ENCODE measurements at regions not wholly inside any gene's neighbourhood (a gene's known extent, or its start where the extent isn't known, plus 50 kb on each side); places are given as distances from the start of the nearest gene placed in this dataset.
"Not testable (repeated sequence)": the region's sequence is repeated elsewhere in the genome, so short reads cannot be mapped to it uniquely, and the experiment has no call there.

GRCh38 chr1:83052865-83053264 lies 946.1 kb downstream of the TTLL7 start:
- intact Hi-C loops (cut with DNase I) = loop anchor here in 1 of 10 donors (2.0 kb wide), 1 partner anchor 42 kb away; no protein-coding TSS in a partner anchor
- TF ChIP-seq, protein P1, sequence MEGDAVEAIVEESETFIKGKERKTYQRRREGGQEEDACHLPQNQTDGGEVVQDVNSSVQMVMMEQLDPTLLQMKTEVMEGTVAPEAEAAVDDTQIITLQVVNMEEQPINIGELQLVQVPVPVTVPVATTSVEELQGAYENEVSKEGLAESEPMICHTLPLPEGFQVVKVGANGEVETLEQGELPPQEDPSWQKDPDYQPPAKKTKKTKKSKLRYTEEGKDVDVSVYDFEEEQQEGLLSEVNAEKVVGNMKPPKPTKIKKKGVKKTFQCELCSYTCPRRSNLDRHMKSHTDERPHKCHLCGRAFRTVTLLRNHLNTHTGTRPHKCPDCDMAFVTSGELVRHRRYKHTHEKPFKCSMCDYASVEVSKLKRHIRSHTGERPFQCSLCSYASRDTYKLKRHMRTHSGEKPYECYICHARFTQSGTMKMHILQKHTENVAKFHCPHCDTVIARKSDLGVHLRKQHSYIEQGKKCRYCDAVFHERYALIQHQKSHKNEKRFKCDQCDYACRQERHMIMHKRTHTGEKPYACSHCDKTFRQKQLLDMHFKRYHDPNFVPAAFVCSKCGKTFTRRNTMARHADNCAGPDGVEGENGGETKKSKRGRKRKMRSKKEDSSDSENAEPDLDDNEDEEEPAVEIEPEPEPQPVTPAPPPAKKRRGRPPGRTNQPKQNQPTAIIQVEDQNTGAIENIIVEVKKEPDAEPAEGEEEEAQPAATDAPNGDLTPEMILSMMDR (IDR thresholded peaks at IDR 0.05) = no peak

GRCh38 chr1:83051053-83051452 lies 947.9 kb downstream of the TTLL7 start:
- H3K27me3 ChIP-seq; DNase-seq; H3K4me3 ChIP-seq; intact Hi-C loops (cut with DNase I); H3K27ac ChIP-seq; H3K4me1 ChIP-seq; ATAC-seq; H3K36me3 ChIP-seq: not testable (repeated sequence)
- WGBS, 2 donors = 99 to 100% methylated on average over 3 of the region's 3 CpGs
- peaks cover 0 to 28% (median 0%) of the 10 kb centered on the region in 11 donors for H3K9me3 ChIP-seq

More at GRCh38 chr1:83052865-83053264, 946.1 kb downstream of the TTLL7 start:
- no peak overlapping the region for H3K27ac ChIP-seq
- H3K4me1 ChIP-seq = no peaks in the 10 kb centered on the region
- no peak for ATAC-seq
- no peaks in the 10 kb centered on the region for H3K27me3 ChIP-seq
- H3K36me3 ChIP-seq = no peaks in the 10 kb centered on the region
- H3K9me3 ChIP-seq = peaks cover 0 to 28% (median 0%) of the 10 kb centered on the region in 11 donors
- H3K4me3 ChIP-seq = no peak overlapping the region
- no peak for DNase-seq

DNA sequence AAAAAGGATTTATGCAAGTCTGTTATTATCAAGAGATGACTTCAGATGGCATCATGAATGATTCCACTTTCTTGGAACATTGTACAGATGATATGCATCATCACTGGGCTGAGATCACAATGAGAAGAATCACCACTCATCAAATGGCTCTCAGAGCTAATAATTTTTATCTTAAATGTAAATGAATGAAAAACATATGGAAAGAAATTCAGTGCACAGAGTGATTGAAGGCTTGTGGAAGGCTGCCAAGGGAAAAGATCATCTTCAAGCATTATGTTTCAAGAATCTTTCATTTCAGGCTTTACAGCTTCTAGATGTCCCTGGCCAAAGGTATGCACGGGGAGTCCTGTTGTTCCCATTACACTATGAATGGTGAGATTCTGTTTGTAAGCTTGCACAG lies 955.7 kb downstream of the TTLL7 start:
- Histone ChIP-seq H3K27me3 (no peaks in the 10 kb centered on the region), H3K36me3 (no peaks in the 10 kb centered on the region), H3K27ac (no peak overlapping the region), H3K4me3 (no peak overlapping the region), H3K4me1 (no peaks in the 10 kb centered on the region), H3K9me3 (peaks cover 0 to 4% (median 0%) of the 10 kb centered on the region in 11 donors)
- intact Hi-C loops (cut with DNase I) = no loop called here
- TF ChIP-seq, protein P1 (IDR thresholded peaks at IDR 0.05) = no peak
- WGBS, 2 donors = 64 to 79% methylated on average over 1 of the region's 1 CpG
- ATAC-seq = no peak
- DNase-seq = no peak

DNA sequence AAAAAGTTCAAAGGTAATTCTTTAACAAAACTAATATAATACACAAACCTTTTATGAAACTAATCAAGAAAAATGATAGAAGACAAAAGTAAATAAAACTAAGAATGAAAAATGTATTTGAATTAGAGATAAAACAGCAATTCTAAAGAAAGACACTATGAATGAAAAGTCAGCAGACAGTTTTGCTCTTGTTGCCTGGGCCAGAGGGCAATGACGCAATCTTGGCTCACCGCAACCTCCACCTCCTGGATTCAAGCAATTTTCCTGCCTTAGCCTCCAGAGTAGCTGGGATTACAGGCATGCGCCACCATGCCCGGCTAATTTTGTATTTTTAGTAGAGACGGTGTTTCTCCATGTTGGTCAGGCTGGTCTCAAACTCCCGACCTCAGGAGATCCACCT lies 959.8 kb downstream of the TTLL7 start:
- H3K4me1 ChIP-seq; H3K27ac ChIP-seq; H3K4me3 ChIP-seq; H3K27me3 ChIP-seq; H3K36me3 ChIP-seq; DNase-seq; ATAC-seq; intact Hi-C loops (cut with DNase I): not testable (repeated sequence)
- peaks cover 0 to 22% (median 0%) of the 10 kb centered on the region in 11 donors for H3K9me3 ChIP-seq
- 96 to 97% methylated on average over 6 of the region's 6 CpGs for WGBS, 2 donors

DNA sequence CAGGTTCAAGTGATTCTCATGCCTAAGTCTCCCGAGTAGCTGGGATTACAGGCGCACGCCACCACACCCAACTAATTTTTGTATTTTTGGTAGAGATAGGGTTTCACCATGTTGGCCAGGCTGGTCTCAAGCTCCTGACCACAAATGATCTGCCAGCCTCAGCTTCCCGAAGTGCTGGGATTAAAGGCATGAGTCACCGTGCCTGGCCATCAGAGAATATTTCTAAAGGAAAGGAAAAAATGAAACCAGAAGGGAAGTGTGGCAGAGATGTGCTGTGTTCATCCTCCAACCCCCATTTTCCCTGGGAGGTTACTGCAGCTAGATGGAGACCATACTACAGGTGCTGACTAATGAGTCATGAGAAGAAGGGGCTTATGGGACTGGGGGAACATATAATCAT lies 964.1 kb downstream of the TTLL7 start:
- Histone ChIP-seq H3K4me3 (no peak overlapping the region), H3K36me3 (no peaks in the 10 kb centered on the region), H3K27me3 (no peaks in the 10 kb centered on the region), H3K27ac (no peak overlapping the region), H3K9me3 (peaks cover 0 to 22% (median 0%) of the 10 kb centered on the region in 11 donors), H3K4me1 (no peaks in the 10 kb centered on the region)
- TF ChIP-seq, protein P1 (IDR thresholded peaks at IDR 0.05) = no peak
- WGBS, 2 donors = 94 to 99% methylated on average over 5 of the region's 5 CpGs
- no peak for ATAC-seq
- intact Hi-C loops (cut with DNase I) = no loop called here
- DNase-seq = no peak
